ENCODE measurements at regions not wholly inside any gene's neighbourhood (a gene's known extent, or its start where the extent isn't known, plus 50 kb on each side); places are given as distances from the start of the nearest gene placed in this dataset.

GRCh38 chr18:57931038-57931437, 113.0 kb upstream of the NEDD4L start:
- TF ChIP-seq CTCF (IDR thresholded peaks at IDR 0.05) (no peak), POLR2A (IDR thresholded peaks at IDR 0.05) (no peak)
